Left lobe of liver (tissue), 2 donors: ENCODE measurements at regions not wholly inside any gene's neighbourhood (a gene's known extent, or its start where the extent isn't known, plus 50 kb on each side); places are given as distances from the start of the nearest gene placed in this dataset.

Experiments
- ATAC-seq: fragments of 200-7000 bp; cut with Tn5 transposase; one replicate; pipeline ENCODE4 v1.9.1; 2020; ENCODE audit warnings: mild to moderate bottlenecking, moderate library complexity
- DNase-seq: peaks from one replicate; pipeline ENCODE4 v3.0.0-alpha.2; 2020; ENCODE audit warnings: low spot score
- donor health status: DM: no; HTN: no; CAD: no; lungs with moderate emphysema.
- donor health status: DM: no; HTN: yes; CAD: no.

GRCh38 chr1:38128511-38128910 lies 81.9 kb upstream of the POU3F1 start:
- DNase-seq: no peak
- ATAC-seq: no peak

DNA sequence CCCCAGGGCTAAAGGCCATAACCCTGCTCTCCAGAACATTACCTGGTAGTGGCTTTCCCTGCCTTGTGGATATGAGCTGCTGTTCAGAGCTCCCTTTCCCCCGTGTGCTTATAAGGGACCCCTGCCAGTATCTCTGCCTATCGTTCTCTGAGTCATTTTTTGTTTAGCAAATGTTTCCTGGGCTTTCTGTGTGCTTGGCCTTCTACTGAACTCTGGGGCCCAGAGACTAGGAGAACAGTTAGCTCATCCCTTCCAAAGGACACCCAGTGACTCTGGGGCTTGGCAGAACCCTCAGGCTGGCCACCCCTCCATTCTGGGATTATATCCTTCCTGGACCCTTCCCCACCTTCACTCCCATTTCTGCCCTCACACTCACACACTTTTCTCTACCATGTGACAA lies 80.8 kb upstream of the POU3F1 start:
- ATAC-seq: no peak

DNA sequence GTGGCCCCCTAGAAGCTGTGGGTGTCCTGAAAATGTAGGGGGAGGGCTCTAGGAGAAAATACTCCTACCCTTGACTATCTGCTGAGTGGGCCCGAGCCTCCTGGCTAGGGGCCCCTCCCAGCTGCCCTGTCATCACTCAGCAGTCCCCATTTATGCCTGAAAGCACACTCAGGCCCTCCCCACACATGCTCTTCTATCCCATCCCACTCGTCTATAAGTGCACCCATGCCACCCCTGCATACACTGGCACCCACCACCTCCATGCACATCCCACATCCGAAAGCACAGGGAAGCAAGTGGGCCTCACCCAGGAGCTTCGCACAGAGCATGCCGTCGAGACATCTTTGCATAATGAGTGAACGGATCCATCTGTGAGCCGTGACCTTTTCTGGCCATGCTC lies 80.4 kb upstream of the POU3F1 start:
- DNase-seq (no peak), ATAC-seq (no peak)

More for the DNA sequence above, 80.8 kb upstream of the POU3F1 start:
- DNase-seq: no peak

GRCh38 chr1:38125837-38126520 lies 79.4 kb upstream of the POU3F1 start:
- DNase-seq (no peak), ATAC-seq (no peak)

- ATAC-seq (no peak), DNase-seq (no peak)
Observed at GRCh38 chr1:38125016-38125415, 78.4 kb upstream of the POU3F1 start.

DNA sequence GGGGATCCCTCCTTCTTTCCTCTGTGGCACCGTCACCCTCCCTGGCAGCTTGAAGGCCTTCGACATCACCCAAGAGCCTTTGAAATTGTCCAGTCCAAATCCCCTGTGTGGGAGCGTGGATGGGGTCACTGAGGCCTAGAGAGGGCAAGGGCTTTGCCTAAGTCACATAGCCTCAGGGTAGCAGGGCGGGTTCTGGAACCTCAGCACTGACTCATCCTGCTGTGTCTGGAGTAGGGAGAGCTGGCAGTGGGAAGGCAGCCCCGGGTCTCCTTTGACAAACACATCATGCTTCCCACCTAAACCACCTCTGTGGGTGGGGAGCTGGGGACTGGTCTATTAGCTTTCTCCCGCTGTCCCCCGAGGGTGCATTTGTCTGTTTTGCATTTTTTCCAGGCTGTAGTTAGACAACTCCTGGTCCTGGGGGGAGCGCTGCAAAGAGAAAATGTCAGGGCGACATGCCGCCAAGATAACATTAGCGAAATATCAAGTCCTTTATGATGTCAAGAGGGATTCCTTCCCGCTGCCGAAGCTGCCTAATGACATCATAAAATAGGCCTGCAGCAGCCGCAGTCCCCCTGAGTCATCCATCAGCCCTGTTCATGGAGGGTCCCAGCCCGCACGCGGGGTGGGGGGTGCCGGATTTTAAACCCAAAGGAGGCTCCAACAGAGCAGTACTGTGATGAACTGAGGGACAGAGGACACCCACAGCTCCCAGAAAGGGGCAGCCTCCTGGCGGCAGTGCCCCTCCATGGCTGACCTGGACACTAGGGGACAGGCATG lies 77.0 kb upstream of the POU3F1 start:
- no peak for DNase-seq
- ATAC-seq: no peak

DNA sequence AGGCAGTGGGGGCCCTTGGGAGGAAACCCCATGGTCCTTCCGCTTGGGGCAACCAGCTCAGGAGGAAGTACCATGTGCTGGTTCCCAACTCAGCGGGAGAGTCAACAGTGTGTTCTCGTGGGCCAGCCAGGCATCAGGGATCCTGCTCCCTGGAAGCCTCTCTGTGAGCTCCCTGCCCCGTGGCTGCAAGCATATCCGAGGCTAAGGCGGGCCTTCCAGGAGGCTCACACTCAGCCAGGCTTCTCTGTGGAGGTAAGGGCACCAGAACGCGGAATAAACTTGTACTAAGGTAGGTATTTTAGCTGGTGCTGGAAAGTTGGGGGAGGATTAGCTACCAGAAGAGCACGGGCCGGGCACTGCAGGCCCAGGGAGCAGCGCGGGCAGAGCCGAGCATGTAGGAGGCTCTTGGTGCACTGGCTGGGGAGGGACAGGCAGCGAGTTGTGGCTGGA lies 74.7 kb upstream of the POU3F1 start:
- DNase-seq (no peak), ATAC-seq (no peak)

DNA sequence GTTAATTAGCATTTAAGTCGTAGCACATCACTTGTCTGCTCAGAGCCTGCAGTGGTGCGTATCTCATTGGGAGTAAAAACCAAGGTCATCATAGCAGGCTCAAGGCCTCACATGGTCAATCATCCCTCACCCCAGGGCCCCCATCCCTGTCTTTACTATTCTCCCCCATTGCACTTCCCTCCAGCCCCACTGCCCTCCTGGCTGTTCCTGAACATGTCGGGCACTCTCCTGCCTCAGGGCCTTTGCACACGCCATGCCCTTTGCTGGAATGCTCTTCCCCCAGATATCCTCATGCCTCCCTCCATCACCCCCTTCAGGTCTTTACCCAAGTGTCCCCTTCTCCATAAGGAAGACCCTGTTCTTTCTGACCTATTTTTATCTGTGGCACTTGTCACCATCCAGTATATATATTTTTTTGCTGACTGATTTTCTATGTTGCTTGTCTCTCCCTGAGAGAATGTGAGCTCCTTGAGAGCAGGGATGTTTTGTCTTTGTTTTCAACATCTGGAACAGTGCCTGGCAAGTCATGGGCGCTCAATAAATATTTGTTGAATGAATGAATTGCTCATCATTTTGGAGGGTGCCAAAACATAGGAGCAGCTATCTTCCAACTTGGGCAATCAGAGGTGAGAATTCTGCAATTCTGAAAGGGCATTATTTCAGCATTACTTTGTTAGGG lies 74.1 kb upstream of the POU3F1 start:
- ATAC-seq (no peak), DNase-seq (no peak)

GRCh38 chr1:38118976-38119375 lies 72.4 kb upstream of the POU3F1 start:
- ATAC-seq: no peak
- DNase-seq: no peak

DNA sequence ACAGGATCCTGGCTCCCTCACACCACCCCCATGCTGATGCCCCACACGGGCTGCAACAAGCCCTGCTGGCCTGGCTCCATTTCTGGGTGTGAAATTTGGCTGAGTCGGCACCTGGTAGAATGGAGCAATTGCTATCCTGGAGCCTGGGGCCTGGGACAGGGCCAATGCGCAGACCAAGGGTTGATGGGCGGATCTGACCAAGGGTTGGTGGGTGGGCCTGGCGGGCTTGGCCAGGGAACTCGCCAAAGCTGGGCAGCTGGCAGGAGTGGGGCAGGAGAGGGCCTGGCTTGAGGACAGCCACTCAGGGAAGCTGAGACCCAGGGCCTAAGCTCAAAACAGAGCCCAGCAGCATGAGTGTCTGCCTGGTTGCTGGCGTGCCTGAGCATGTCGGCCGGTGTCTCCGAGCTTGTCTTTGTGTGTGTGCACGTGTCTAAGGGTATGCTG lies 70.9 kb upstream of the POU3F1 start:
- peak; percentile 98 for DNase-seq
- ATAC-seq: peak; percentile 93

- ATAC-seq (no peak), DNase-seq (no peak)
Observed at GRCh38 chr1:38115682-38116202, 69.1 kb upstream of the POU3F1 start.

DNA sequence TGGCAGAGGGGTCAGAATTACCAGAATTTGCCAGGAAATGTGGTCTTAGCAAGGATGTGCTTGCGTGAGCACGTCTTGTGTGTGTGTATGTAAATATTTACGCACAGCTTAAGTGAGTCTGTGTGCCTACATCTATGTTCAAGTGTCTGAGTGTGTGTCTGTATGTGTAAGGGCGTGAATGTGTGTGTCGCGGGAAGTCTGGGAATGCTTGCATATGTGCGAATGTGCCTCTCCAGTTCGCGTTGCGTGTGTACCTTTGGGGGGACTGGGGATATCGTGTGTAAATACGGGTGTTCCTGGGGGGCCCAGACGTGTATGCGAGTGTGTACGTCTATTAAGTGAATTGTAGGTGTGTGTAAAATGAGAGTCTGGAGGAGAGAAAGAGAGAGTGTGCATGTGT lies 68.6 kb upstream of the POU3F1 start:
- DNase-seq: no peak
- ATAC-seq: no peak

DNA sequence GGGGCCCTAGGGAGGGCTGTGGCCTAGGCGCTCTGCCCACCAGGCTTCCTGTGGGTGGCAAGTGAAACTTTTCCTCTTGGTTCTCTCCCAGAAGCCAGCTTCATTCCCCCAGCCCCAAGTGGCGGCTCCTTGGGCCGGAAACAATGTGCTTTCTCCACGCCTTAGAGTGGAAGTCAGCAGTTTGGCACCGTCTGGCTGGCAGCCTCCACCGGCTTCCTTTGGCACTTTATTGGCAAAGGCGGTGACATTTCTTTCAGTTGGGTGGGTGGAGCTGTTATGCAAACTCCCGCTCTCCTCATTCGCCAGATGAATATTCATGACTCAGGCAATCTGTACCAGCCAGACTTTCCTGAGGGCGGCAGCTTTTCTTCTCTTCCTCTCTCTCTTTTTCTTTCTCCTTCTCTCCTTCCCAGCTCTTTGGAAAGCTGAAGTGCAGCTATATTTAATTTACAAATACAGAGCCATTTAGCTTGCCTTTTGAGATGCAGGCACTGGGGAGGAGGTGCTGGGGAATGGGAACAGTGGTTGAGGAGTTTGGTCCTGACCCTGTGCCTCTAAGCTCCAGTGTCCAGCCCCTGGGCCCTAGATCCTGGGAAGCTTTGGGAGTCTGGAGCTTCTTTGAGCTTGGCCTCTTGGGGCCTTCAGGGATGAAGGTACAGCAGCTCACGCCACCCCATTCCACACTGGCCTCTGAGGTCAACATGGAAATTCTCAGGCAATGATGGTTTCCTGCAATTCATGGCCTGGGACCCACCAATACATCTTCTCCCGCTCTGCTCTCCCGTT lies 67.8 kb upstream of the POU3F1 start:
- DNase-seq (peak; percentile 79), ATAC-seq (peak; percentile 68)

GRCh38 chr1:38113159-38113666 lies 66.6 kb upstream of the POU3F1 start:
- DNase-seq: no peak
- no peak for ATAC-seq

GRCh38 chr1:38111589-38111988 lies 65.0 kb upstream of the POU3F1 start:
- no peak for ATAC-seq

DNA sequence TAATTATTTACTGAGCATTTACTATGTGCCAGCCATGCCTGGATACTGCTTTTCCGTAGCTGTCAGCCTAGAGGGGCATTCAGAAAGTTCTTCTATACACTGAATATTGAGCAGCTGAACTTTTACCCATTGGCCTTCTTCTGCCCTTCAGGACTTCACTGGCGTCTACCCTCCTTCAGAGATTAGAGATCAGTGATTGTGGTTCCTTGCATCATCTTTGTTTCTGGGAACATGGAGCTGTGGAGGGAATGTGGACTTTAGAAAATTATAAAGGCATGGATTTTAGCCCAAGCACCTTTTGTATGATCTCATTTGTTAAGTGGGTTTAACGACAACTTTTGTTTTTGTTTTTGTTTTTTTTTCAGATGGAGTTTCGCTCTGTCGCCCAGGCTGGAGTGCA lies 58.7 kb upstream of the POU3F1 start:
- DNase-seq (no peak), ATAC-seq (no peak)

More at GRCh38 chr1:38111589-38111988, 65.0 kb upstream of the POU3F1 start:
- DNase-seq: no peak

GRCh38 chr1:38102636-38103035 lies 56.0 kb upstream of the POU3F1 start:
- DNase-seq (no peak), ATAC-seq (no peak)

- DNase-seq: no peak
- ATAC-seq: no peak
Observed at GRCh38 chr1:38101037-38101785, 54.6 kb upstream of the POU3F1 start.

DNA sequence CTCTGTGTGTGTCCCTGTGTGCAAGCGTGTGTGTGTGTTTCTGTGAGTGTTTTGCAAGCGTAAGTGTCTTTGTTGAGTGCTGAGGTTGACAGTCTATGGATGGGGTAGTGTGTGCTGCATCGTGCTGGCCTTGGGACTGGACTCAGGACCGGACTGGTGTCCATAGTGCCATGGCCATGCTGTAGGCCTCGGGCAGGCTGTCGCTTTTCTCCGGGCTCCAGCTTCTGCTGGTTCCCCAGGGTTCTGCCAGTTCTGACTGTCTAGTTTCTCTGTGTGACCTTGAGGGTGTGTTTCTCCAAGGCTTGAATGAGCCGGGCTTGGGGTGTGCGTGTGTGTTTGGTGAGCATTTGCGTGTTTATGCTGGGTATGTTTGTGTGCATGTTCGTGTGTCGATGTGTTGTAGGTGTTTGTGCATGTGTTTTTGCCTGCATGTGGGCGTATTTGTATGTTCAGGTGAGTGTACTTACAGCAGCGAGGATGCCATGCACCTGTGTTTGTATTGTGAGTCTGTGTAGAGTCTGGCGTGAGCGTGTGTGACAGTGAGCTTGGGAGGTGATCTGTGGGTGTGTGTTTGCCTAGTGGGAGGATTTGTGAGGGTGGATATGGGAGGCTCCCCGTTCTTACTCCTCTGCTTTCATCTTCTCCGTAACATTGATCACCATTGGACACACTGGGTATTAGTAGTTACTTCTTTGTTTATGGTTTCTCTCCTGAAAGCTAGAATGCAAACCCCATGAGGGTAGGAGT lies 51.7 kb upstream of the POU3F1 start:
- no peak for ATAC-seq
- no peak for DNase-seq
